VCaP (cell line): ENCODE measurements at regions not wholly inside any gene's neighbourhood (a gene's known extent, or its start where the extent isn't known, plus 50 kb on each side); places are given as distances from the start of the nearest gene placed in this dataset.
"Not testable (repeated sequence)": the region's sequence is repeated elsewhere in the genome, so short reads cannot be mapped to it uniquely, and the experiment has no call there.

Experiments
- H3K27ac ChIP-seq: fragments of 450-650 bp; 2 replicates; pipeline ENCODE4 v1.5.1; 2017
- TF ChIP-seq, protein P1 (sequence below): fragments of 450-650 bp; conservative IDR thresholded peaks from 2 replicates; pipeline ENCODE4 v1.5.1; 2017; ENCODE audit warnings: mild to moderate bottlenecking, moderate library complexity

DNA sequence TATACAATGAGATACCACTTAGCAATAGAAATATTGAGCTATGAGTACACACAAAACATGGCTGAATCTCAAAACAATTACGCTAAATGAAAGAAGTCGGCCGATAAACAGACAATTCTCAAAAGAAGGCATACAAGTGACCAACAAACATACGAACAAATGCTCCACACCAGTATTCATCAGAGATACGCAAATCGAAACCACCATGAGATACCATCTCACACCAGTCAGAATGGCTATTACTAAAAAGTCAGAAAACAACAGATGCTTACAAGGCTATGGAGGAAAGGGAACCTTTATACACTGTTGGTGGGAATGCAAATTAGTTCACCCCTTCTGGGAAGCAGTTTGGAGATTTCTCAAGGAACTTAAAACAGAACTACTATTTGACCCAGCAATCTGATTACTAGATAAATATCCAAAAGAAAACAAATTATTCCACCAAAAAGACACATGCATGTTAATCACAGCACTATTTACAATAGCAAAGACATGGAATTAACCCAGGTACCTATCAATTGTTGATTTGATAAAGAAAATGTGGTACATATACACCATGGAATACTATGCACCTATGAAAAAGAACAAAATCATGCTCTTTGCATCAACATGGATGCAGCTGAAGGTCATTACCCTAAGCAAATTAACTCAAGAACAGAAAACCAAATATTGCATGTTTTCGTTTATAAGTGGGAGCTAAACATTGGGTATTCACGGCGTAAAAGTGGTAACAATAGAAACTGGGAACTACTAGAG is 90.9 kb upstream of the GRAMD1B start:
- no peak overlapping the region for H3K27ac ChIP-seq
- TF ChIP-seq, protein P1, sequence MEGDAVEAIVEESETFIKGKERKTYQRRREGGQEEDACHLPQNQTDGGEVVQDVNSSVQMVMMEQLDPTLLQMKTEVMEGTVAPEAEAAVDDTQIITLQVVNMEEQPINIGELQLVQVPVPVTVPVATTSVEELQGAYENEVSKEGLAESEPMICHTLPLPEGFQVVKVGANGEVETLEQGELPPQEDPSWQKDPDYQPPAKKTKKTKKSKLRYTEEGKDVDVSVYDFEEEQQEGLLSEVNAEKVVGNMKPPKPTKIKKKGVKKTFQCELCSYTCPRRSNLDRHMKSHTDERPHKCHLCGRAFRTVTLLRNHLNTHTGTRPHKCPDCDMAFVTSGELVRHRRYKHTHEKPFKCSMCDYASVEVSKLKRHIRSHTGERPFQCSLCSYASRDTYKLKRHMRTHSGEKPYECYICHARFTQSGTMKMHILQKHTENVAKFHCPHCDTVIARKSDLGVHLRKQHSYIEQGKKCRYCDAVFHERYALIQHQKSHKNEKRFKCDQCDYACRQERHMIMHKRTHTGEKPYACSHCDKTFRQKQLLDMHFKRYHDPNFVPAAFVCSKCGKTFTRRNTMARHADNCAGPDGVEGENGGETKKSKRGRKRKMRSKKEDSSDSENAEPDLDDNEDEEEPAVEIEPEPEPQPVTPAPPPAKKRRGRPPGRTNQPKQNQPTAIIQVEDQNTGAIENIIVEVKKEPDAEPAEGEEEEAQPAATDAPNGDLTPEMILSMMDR: no peak

DNA sequence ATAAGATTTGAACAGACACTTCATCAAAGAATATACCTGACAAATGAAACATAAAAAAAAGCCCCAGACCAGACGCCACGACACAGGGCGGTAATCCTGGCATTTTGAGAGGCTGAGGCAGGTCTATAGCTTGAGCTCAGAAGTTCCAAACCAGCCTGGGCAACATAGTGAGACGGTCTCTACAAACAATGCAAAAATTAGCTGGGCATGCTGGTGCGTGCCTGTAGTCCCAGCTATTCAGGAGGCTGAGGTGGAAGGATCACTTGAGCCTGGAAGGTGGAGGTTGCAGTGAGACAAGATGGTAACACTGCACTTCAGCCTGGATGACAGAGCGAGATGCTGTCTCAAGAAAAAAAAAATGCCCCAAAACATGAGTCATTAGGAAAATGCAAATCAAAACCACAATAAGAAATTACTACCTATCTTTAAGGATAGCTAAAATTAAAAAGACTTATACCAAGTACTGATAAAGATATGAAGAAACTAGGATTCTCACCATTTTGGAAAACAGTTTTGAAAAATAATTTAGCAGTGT is 91.7 kb upstream of the GRAMD1B start:
- TF ChIP-seq, protein P1: no peak

DNA sequence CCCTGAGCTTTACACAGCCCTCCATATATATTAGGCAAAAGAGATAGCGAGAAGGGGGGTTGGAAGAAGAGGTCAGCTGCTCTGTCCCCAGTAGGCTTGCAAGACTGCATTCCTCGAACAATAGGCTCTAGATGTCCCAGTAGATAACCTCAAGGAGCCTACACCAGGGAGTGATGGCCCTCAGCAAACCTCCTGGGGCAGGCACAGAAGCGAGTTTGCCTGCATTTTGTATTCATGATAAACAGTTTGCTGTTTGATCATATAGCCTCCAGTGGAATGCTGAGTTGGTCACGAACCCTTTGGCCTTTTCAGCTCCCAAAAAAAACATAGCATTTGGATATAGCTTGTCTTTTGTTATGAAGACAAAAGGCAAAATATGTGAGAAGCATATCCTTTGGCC is 95.1 kb upstream of the GRAMD1B start:
- TF ChIP-seq, protein P1: no peak
- H3K27ac ChIP-seq: no peak overlapping the region

More for the DNA sequence above, 91.7 kb upstream of the GRAMD1B start:
- no peak overlapping the region for H3K27ac ChIP-seq

DNA sequence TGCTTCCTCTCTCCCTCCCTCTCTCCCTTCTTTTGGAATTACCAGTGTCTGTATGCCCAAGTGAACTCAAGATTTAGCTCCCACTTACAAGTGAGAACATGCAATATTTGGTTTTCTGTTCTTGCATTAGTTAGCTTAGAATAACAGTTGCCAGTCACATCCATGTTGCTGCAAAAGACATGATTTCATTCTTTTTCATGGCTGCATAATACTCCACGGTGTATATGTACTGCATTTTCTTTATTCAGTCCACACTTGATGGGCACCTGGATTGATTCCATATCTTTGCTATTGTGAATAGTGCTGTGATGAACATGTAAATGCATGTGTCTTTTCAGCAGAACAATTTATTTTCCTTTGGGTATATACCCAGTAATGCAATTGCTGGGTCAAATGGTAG is 97.5 kb upstream of the GRAMD1B start:
- H3K27ac ChIP-seq: not testable (repeated sequence)

DNA sequence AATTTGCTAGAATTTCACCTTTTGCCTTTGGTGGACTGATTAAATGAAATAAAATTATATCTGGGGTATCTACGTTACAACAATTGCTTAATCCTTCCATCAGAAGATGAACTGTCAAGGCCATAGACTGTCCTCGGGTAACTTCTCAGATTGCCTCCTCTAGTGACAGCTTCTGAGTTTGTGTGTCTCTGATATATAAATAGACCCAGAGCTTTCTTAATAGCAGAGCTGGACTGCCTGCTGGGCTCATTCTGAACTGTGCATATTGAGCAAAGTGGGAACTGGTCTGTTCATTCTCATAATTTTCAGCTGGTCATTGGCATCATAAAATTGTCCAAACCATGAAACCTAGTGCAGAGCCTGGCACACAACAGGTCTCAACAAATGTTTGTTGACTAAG is 99.1 kb upstream of the GRAMD1B start:
- TF ChIP-seq, protein P1: no peak
- H3K27ac ChIP-seq: peak overlapping the region; percentile 28; the same call in 1 of the 2 replicates

DNA sequence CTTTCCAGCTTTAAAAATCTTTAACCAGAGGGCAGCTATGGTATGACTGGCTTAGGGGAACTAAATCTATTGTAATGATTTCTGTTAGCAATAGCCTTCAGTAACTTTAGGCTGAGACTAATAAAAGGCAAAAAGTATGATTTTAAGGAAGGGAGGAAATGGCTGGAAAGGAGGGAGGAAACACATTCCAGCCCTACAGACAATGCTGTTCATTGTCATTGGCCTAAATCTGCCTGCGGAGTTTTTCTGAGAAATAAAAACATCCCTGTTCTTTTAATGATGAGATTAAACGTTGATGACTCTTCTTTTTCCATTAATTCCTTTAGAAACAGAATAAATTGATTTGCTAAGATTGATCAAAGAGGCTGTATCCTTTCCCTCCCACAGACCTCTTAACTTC is 99.6 kb upstream of the GRAMD1B start:
- H3K27ac ChIP-seq: no peak overlapping the region; the same call in 1 of the 2 replicates
- TF ChIP-seq, protein P1: no peak

DNA sequence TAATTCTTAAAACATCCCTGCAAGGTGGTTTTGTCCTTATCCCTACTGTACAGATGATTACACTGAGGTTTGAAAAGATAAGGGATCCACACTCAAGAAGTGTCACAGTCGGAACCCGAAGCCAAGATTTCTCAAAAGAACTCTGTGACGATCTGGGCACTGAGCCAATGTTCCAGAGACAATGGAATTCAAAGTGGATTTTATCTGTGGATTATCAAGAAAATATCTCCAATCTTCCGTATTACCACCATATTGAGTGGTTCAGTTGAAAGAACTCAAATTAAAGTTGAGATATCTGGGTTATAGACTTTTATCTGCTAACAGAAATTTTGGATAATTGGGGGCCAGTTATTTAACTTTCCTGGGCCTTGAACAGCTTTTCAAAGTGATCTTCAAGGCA is 100.0 kb upstream of the GRAMD1B start:
- TF ChIP-seq, protein P1: no peak
- H3K27ac ChIP-seq: no peak overlapping the region

DNA sequence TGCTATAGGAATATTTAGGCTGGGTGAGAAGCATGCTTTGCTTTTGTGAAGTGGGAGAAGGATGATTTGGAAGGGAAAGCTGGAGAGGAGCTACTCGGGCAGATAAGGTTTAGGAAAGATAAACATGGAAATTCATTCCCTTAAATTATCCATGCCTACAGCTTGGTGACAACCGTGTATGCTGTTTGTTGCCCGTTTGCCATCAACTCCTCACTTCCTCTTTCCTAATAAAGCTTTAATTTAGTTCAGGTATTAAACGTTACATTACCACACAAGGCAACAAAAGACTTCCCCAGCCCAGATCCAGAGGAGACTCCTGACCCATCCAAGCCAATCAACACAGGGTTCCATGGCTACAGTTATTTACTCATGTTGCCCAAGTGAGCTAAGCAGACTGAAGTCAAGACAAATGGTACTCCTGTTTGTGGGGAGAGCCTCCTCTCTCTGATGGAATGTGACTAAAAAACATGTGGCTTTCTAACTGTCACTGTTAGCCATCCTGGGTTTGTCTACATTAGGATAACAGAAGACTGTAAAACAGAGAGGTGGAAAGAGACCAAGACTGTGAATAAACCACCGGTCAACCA is 101.7 kb upstream of the GRAMD1B start:
- no peak overlapping the region for H3K27ac ChIP-seq
- TF ChIP-seq, protein P1: no peak
